ENCODE measurements at regions not wholly inside any gene's neighbourhood (a gene's known extent, or its start where the extent isn't known, plus 50 kb on each side); places are given as distances from the start of the nearest gene placed in this dataset.

DNA sequence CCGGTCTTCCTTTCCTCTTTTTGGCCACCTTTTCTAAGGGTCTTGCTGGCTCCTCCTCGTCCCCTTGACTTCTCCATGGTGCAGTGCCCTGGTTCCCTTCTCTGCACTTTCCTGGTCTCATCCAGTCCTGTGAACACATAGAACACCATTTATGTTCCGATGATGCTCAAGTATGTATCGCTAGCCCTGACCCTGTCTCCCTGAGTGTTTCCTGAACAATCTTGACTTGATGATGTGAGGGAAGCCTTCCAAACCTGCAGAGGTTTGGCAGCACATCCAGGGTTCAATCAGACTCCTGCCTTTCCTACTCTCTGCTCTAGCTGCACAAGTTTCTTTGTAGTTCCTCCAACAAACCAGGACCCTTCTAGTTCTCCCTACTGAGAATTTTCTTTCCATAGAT lies 132.1 kb downstream of the RGPD3 start:
- TF ChIP-seq, protein P1, sequence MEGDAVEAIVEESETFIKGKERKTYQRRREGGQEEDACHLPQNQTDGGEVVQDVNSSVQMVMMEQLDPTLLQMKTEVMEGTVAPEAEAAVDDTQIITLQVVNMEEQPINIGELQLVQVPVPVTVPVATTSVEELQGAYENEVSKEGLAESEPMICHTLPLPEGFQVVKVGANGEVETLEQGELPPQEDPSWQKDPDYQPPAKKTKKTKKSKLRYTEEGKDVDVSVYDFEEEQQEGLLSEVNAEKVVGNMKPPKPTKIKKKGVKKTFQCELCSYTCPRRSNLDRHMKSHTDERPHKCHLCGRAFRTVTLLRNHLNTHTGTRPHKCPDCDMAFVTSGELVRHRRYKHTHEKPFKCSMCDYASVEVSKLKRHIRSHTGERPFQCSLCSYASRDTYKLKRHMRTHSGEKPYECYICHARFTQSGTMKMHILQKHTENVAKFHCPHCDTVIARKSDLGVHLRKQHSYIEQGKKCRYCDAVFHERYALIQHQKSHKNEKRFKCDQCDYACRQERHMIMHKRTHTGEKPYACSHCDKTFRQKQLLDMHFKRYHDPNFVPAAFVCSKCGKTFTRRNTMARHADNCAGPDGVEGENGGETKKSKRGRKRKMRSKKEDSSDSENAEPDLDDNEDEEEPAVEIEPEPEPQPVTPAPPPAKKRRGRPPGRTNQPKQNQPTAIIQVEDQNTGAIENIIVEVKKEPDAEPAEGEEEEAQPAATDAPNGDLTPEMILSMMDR (IDR thresholded peaks at IDR 0.05) = no peak
- no peak for TF ChIP-seq POLR2AphosphoS5 (IDR thresholded peaks at IDR 0.05; ENCODE audit: low read depth, low read length)

All from Panc1 (cell line).